GM12864 (cell line): ENCODE measurements at regions not wholly inside any gene's neighbourhood (a gene's known extent, or its start where the extent isn't known, plus 50 kb on each side); places are given as distances from the start of the nearest gene placed in this dataset.

Experiments used
- DNase-seq: peaks from one replicate; pipeline ENCODE4 v3.0.0-alpha.2; 2011; ENCODE audit warnings: low read depth
- H3K4me3 ChIP-seq: 2 replicates; pipeline ENCODE4 v1.5.1; 2011; ENCODE audit warnings: mild to moderate bottlenecking, low read depth, low read length, control low read depth
- TF ChIP-seq, protein P1 (sequence below): IDR thresholded peaks from 2 replicates; pipeline ENCODE4 v1.5.1; 2011; ENCODE audit warnings: low read depth, mild to moderate bottlenecking, moderate library complexity, low read length, control low read depth, inconsistent platforms; ENCODE audit errors: missing control alignments

- TF ChIP-seq, protein P1, sequence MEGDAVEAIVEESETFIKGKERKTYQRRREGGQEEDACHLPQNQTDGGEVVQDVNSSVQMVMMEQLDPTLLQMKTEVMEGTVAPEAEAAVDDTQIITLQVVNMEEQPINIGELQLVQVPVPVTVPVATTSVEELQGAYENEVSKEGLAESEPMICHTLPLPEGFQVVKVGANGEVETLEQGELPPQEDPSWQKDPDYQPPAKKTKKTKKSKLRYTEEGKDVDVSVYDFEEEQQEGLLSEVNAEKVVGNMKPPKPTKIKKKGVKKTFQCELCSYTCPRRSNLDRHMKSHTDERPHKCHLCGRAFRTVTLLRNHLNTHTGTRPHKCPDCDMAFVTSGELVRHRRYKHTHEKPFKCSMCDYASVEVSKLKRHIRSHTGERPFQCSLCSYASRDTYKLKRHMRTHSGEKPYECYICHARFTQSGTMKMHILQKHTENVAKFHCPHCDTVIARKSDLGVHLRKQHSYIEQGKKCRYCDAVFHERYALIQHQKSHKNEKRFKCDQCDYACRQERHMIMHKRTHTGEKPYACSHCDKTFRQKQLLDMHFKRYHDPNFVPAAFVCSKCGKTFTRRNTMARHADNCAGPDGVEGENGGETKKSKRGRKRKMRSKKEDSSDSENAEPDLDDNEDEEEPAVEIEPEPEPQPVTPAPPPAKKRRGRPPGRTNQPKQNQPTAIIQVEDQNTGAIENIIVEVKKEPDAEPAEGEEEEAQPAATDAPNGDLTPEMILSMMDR: no peak
- no peak overlapping the region for H3K4me3 ChIP-seq
- DNase-seq: no peak
Observed at GRCh38 chr3:168973206-168973605, 690.3 kb downstream of the MECOM start.

DNA sequence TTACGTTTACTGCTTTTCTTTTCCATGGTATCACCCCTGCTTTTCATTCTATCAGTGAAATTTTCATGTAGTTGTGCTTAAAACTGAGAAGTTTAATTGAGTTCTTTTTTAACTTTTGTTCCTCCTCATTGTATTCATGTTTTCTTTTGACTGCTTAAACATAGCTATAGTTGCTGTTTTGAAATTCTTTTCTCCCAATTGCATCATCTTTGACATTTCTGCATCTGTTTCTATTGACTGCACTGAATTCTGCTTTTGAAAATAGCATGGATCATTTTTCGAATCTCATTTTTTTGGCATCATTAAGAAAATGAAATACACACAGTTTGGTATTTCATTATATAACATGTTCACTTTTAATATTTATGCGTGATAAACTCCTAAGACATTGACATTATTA is 694.9 kb downstream of the MECOM start:
- no peak overlapping the region for H3K4me3 ChIP-seq
- TF ChIP-seq, protein P1: no peak
- DNase-seq: no peak

- no peak overlapping the region for H3K4me3 ChIP-seq
- no peak for DNase-seq
- TF ChIP-seq, protein P1: no peak
Observed at GRCh38 chr3:168964736-168965135, 698.8 kb downstream of the MECOM start.

DNA sequence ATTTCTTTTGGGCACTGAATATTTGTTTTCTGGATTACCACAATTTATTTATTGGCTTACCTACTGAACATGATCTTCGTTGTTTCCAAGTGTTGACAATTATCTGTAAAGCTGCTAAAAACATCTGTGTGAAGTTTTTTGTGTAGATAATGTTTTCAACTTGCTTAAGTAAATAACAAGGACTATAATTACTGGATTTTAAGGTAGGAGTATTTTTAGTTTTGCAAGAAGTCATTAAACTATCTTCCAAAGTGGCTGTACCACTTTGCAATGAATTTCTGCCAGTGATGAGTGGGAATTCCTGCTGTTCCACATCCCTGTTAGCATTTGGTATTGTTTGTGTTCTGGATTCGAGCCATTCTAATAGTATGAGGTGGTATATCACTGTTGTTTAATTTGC is 702.2 kb downstream of the MECOM start:
- no peak for DNase-seq
- H3K4me3 ChIP-seq: no peak overlapping the region
- TF ChIP-seq, protein P1: no peak

GRCh38 chr3:168959731-168960130 is 703.8 kb downstream of the MECOM start:
- TF ChIP-seq, protein P1: no peak
- no peak for DNase-seq
- H3K4me3 ChIP-seq: no peak overlapping the region

GRCh38 chr3:168958466-168958865 is 705.0 kb downstream of the MECOM start:
- DNase-seq: no peak
- TF ChIP-seq, protein P1: no peak
- H3K4me3 ChIP-seq: no peak overlapping the region

GRCh38 chr3:168956076-168956475 is 707.4 kb downstream of the MECOM start:
- no peak overlapping the region for H3K4me3 ChIP-seq
- no peak for DNase-seq
- TF ChIP-seq, protein P1: no peak
